ENCODE measurements at regions not wholly inside any gene's neighbourhood (a gene's known extent, or its start where the extent isn't known, plus 50 kb on each side); places are given as distances from the start of the nearest gene placed in this dataset.

DNA sequence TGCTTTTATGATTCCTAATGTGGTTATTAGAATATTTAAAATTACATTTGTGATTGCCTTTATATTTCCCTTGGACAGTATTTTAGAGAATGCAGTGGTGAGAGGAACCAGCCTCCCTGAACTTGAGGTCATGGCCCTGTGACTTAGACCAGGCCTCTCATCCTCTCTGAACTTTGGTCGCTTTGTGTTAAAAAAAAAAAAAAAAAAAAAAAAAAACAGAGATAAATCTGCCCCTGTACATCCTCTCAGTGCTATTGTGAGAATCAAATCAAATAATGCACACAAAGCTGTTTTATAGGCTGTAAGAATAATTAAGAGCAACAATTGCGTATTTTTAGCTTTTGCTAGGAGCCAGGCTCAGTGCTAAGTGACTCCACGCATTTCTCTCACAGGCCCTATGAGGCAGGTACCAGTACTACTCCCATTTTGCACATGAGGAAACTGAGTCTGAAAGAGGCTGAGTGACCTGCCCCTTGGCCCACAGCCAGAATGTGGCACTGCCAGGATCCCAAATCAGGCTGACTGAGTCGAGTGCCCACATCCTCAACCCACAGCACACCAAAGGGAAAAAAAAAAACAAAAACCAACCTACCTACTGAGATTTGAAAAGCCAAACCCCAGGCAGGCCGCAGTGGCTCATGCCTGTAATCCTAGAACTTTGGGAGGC lies 110.3 kb upstream of the LARP1 start (continued):
- TF ChIP-seq, protein P1, sequence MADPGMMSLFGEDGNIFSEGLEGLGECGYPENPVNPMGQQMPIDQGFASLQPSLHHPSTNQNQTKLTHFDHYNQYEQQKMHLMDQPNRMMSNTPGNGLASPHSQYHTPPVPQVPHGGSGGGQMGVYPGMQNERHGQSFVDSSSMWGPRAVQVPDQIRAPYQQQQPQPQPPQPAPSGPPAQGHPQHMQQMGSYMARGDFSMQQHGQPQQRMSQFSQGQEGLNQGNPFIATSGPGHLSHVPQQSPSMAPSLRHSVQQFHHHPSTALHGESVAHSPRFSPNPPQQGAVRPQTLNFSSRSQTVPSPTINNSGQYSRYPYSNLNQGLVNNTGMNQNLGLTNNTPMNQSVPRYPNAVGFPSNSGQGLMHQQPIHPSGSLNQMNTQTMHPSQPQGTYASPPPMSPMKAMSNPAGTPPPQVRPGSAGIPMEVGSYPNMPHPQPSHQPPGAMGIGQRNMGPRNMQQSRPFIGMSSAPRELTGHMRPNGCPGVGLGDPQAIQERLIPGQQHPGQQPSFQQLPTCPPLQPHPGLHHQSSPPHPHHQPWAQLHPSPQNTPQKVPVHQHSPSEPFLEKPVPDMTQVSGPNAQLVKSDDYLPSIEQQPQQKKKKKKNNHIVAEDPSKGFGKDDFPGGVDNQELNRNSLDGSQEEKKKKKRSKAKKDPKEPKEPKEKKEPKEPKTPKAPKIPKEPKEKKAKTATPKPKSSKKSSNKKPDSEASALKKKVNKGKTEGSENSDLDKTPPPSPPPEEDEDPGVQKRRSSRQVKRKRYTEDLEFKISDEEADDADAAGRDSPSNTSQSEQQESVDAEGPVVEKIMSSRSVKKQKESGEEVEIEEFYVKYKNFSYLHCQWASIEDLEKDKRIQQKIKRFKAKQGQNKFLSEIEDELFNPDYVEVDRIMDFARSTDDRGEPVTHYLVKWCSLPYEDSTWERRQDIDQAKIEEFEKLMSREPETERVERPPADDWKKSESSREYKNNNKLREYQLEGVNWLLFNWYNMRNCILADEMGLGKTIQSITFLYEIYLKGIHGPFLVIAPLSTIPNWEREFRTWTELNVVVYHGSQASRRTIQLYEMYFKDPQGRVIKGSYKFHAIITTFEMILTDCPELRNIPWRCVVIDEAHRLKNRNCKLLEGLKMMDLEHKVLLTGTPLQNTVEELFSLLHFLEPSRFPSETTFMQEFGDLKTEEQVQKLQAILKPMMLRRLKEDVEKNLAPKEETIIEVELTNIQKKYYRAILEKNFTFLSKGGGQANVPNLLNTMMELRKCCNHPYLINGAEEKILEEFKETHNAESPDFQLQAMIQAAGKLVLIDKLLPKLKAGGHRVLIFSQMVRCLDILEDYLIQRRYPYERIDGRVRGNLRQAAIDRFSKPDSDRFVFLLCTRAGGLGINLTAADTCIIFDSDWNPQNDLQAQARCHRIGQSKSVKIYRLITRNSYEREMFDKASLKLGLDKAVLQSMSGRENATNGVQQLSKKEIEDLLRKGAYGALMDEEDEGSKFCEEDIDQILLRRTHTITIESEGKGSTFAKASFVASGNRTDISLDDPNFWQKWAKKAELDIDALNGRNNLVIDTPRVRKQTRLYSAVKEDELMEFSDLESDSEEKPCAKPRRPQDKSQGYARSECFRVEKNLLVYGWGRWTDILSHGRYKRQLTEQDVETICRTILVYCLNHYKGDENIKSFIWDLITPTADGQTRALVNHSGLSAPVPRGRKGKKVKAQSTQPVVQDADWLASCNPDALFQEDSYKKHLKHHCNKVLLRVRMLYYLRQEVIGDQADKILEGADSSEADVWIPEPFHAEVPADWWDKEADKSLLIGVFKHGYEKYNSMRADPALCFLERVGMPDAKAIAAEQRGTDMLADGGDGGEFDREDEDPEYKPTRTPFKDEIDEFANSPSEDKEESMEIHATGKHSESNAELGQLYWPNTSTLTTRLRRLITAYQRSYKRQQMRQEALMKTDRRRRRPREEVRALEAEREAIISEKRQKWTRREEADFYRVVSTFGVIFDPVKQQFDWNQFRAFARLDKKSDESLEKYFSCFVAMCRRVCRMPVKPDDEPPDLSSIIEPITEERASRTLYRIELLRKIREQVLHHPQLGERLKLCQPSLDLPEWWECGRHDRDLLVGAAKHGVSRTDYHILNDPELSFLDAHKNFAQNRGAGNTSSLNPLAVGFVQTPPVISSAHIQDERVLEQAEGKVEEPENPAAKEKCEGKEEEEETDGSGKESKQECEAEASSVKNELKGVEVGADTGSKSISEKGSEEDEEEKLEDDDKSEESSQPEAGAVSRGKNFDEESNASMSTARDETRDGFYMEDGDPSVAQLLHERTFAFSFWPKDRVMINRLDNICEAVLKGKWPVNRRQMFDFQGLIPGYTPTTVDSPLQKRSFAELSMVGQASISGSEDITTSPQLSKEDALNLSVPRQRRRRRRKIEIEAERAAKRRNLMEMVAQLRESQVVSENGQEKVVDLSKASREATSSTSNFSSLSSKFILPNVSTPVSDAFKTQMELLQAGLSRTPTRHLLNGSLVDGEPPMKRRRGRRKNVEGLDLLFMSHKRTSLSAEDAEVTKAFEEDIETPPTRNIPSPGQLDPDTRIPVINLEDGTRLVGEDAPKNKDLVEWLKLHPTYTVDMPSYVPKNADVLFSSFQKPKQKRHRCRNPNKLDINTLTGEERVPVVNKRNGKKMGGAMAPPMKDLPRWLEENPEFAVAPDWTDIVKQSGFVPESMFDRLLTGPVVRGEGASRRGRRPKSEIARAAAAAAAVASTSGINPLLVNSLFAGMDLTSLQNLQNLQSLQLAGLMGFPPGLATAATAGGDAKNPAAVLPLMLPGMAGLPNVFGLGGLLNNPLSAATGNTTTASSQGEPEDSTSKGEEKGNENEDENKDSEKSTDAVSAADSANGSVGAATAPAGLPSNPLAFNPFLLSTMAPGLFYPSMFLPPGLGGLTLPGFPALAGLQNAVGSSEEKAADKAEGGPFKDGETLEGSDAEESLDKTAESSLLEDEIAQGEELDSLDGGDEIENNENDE (IDR thresholded peaks at IDR 0.05; ENCODE audit: insufficient replicate concordance, low read length), result no peak
- TF ChIP-seq FOSL1 (IDR thresholded peaks at IDR 0.05; ENCODE audit: insufficient read depth, low read depth, low read length) (no peak), CHD1 (IDR thresholded peaks at IDR 0.05; ENCODE audit: low read depth, low read length) (no peak), MAFK (IDR thresholded peaks at IDR 0.05; ENCODE audit: low read depth, low read length) (no peak)
